ENCODE measurements at regions not wholly inside any gene's neighbourhood (a gene's known extent, or its start where the extent isn't known, plus 50 kb on each side); places are given as distances from the start of the nearest gene placed in this dataset.

DNA sequence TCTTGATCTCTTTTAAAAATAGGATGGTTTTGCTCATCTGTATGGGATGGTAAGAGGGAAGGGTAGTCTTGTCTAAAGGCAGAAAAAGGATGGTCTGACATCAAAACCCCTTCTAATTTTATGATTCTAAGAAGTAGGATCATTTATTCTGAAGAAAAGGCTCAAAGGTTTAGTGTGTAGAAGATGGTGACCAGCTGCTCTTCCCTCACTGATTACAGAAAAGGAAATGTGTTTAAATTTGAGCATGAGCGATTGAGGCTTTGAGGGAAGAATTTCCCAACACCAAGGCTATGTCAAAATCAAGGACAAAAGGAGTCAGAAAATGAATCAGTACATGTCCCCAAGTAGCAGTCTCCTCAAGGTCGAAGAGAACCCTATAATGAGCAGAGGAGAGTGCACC, 909.8 kb downstream of the EFNB2 start:
- no peaks in the 10 kb centered on the region for H3K4me1 Mint-ChIP-seq
- POLR2A ChIA-PET = no interaction called here
- ATAC-seq (ENCODE audit: low read depth) (no peak), DNase-seq (no peak)
- no peaks in the 10 kb centered on the region for H3K36me3 Mint-ChIP-seq
- H3K27ac Mint-ChIP-seq = no peak overlapping the region
- H3K27me3 Mint-ChIP-seq = no peaks in the 10 kb centered on the region
- no peaks in the 10 kb centered on the region for H3K9me3 Mint-ChIP-seq
- no peak overlapping the region for H3K4me3 Mint-ChIP-seq

DNA sequence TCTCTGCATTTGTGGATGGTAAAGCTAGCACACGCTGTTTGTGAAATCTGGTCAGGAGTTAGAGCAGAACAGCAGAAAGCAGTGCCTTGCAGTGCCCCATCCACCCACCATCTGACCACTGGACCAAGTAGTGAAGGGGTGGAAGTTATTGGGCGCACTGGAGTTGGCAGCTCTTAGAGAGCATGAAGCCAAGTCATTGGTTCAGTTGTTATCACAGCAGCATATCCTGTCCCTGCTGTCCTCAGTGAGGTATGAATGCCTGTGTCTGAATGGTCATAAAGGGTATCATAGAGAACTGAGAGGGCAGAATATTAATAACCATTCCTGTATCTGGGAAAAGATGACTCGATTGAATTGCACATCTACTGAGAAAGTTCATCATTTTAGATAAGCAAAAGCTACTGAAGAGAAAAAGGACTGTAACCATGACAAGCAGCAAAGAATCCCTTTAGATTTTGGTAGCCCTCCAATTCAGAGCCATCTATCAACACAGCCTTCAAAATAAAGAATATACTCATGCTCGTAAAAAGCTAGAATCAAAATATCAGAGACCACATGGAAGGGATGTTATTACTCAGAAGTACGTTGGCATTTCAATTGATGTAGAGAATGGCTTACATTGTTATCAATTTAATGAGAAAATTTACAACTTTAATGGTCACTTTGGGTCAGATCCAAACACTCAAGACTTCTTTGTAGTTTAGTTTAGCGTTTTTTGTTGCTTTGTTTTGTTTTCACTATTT, 919.0 kb downstream of the EFNB2 start:
- Mint-ChIP-seq H3K36me3 (no peaks in the 10 kb centered on the region), H3K27ac (no peak overlapping the region), H3K27me3 (no peaks in the 10 kb centered on the region), H3K9me3 (no peaks in the 10 kb centered on the region), H3K4me1 (no peaks in the 10 kb centered on the region), H3K4me3 (no peak overlapping the region)
- ATAC-seq (ENCODE audit: low read depth) (no peak), DNase-seq (no peak)
- POLR2A ChIA-PET = no interaction called here

DNA sequence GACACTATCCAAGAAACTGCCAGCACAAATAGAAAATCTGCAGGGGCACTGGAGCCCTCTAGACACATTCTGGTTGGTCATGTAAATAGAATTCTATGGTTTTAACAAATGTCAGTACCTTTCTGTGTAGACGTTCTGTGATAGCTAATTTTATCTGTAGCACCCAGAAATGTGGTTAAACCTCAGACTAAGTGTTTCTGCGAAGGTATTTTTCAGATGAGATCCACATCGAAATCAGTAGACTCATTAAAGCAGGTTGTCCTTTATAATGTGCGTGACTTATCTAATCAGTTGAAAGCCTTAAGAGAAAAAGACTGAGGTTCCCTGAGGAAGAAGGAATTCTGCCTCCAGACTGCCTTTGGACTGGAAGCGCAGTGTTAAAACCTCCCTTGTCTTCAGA, 922.9 kb downstream of the EFNB2 start:
- Mint-ChIP-seq H3K27ac (no peak overlapping the region), H3K9me3 (no peaks in the 10 kb centered on the region), H3K4me1 (no peaks in the 10 kb centered on the region), H3K36me3 (no peaks in the 10 kb centered on the region), H3K27me3 (peaks cover 2% of the 10 kb centered on the region), H3K4me3 (no peak overlapping the region)
- POLR2A ChIA-PET = no interaction called here
- ATAC-seq (ENCODE audit: low read depth) (no peak), DNase-seq (no peak)

DNA sequence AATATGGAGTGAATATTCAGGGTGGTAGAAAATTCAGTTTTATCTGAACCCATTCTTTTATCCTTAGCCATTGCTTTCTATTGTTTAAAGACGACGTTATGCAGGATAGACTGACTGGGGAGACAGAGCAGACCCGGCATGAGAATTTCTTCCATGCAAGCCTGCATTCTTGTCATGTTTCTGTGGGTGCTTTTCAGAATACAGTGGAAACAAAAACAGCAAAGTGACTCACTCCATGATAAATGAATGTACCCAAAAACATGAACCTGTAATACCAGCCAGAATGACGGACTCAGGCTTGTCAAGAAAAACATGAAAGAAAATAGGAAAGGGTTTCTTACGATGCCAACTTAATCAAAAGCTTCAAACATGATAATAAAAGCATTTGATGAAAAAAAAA, 924.0 kb downstream of the EFNB2 start:
- no peak for DNase-seq
- Mint-ChIP-seq H3K4me3 (no peak overlapping the region), H3K9me3 (no peaks in the 10 kb centered on the region), H3K27ac (no peak overlapping the region), H3K36me3 (no peaks in the 10 kb centered on the region), H3K4me1 (no peaks in the 10 kb centered on the region), H3K27me3 (peaks cover 2% of the 10 kb centered on the region)
- POLR2A ChIA-PET = no interaction called here
- no peak for ATAC-seq (ENCODE audit: low read depth)

DNA sequence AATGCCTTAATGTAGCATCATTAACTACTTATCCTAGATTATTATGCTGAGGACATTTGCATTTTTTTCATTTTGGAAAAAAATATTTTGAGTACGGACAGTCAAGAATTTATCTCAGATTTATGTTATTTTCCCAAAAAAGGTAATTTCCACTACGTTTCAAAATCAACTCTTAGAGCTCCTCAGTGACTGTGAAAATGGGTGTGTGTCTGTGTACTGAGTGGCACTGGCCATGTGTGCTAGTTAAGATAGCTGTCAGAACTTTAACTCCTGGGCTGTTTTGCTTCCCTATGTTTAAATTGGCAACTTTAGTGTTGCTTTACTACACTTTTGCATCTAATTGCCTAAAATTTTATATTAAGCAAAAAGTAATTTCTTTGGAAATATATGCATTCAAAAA, 927.4 kb downstream of the EFNB2 start:
- H3K4me3 Mint-ChIP-seq = no peak overlapping the region

DNA sequence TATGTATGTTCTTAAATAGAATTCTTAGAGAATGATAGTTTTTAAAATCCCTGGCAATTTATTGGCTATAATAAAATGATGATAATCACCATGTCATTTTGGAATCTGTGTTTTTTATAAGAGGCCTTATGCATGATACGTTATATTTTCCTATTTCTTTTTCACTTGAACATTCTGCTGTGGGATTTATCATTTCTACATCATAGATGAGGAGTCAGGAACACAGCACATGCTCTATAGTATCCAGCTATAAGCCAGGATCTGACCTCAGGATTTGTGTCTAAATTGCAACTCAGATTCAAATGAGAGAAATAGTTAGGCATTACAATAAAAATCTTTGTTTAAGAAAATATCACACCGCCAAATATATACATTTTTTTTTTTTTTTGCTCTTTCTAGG, 928.0 kb downstream of the EFNB2 start:
- Mint-ChIP-seq H3K4me1 (no peaks in the 10 kb centered on the region), H3K27me3 (peaks cover 2% of the 10 kb centered on the region), H3K27ac (no peak overlapping the region), H3K36me3 (no peaks in the 10 kb centered on the region), H3K9me3 (no peaks in the 10 kb centered on the region), H3K4me3 (no peak overlapping the region)
- POLR2A ChIA-PET = no interaction called here
- DNase-seq (no peak), ATAC-seq (ENCODE audit: low read depth) (no peak)

More for the DNA sequence above, 927.4 kb downstream of the EFNB2 start:
- ATAC-seq (ENCODE audit: low read depth) (no peak), DNase-seq (no peak)
- no peaks in the 10 kb centered on the region for H3K4me1 Mint-ChIP-seq
- peaks cover 2% of the 10 kb centered on the region for H3K27me3 Mint-ChIP-seq
- no peaks in the 10 kb centered on the region for H3K36me3 Mint-ChIP-seq
- no peaks in the 10 kb centered on the region for H3K9me3 Mint-ChIP-seq
- no peak overlapping the region for H3K27ac Mint-ChIP-seq
- POLR2A ChIA-PET = no interaction called here

DNA sequence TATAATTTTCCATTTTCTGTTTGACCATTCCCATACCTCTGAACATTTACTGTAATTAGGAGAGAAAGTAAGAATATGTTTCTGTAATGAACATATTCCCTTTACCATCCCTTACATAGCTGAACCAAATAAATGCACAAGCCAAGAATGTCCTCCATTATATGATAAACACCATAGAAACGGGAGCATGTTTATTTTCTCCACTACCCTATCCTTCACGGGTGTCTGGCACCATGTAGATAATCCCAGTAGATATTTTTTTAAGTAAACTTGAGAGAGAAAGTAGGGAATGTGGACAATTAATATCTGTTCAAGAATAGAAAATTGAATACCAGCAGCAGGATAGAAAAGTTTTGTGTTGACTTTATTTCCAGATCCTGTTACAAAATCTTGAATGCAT, 928.4 kb downstream of the EFNB2 start:
- ATAC-seq (ENCODE audit: low read depth) = no peak
- Mint-ChIP-seq H3K36me3 (no peaks in the 10 kb centered on the region), H3K4me3 (no peak overlapping the region), H3K27me3 (peaks cover 2% of the 10 kb centered on the region), H3K9me3 (no peaks in the 10 kb centered on the region), H3K27ac (no peak overlapping the region), H3K4me1 (no peaks in the 10 kb centered on the region)
- POLR2A ChIA-PET = no interaction called here
- DNase-seq = no peak

DNA sequence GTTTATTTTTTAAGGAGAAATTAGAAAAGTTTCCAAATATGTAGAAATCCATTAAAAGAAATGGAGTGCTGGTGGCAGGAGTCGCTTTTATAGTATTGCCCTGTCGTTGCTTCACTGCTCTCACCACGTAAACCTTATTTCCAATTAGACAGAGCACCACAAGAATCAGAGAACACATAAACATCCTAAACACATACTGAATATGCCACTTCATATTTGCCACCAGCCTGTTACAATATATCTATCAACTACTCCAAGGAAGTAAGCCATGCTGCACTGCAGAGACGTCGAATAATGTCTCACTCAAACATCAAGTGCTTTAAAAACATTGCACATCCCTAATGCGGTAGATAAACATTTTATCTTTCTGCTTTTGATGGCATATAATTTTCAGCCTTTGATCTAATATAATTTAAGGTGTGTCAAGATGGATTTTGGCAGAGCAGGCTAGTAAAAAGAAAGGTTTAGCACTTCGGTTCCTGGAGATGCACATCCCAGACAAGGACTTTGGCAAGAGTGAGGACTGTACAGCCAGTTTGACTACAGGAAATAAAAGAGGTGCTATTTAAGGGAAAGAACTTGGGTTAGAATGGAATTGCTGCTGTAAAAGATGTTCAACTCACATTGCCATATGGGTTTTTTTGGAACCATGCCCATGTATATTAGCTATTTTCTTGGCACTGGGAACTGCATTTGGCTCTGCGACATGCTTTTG, 932.3 kb downstream of the EFNB2 start:
- Mint-ChIP-seq H3K27ac (no peak overlapping the region), H3K4me3 (no peak overlapping the region), H3K27me3 (peaks cover 2% of the 10 kb centered on the region), H3K36me3 (no peaks in the 10 kb centered on the region), H3K9me3 (no peaks in the 10 kb centered on the region), H3K4me1 (no peaks in the 10 kb centered on the region)
- POLR2A ChIA-PET = no interaction called here
- no peak for DNase-seq
- no peak for ATAC-seq (ENCODE audit: low read depth)

DNA sequence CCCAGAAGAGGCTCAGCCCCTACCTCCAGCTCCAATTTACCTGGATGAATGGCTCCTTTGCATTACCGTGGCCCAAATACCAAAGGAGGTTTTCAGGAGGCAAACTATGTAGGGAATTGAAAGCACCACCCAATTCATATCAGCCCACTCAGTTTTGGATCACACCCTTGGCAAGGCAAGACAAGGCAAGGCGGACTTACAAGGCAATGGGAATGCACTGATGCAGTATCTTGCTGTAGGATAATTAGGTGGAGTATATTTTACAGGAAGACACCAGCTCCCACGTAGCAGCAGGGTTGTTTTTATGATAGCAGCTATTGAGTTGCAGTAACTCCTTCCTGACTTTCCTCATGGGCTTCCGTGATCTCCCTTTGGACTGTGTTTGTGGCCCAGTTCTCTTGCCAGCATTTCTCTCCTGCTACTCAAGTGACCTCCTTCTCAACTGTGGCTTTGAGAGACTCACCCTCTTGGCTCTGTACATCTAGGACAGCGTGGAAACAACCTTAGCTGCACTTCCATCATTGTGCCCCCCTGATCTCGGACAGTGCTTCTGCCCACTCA, 935.9 kb downstream of the EFNB2 start:
- POLR2A ChIA-PET = no interaction called here

DNA sequence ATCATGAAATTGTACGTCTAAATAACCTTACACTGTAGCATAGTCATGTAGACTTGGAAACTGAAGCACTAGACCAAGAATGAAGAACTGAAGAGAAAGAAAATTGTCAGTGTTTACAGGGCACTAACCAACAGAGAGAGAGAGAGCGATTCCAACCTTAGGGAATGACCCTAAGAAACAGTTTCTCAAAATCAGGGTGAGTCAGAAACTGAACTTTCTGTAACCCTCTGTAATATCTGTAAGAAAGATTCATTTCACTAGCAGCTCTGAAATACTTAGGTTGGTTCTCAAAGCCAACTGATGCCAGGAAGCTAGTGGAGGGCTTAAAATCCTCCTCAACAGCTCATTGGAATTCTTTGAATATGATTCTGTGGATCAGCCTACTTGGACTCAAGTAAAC, 936.9 kb downstream of the EFNB2 start:
- Mint-ChIP-seq H3K4me3 (no peak overlapping the region), H3K36me3 (no peaks in the 10 kb centered on the region), H3K27me3 (no peaks in the 10 kb centered on the region), H3K9me3 (no peaks in the 10 kb centered on the region), H3K4me1 (no peaks in the 10 kb centered on the region), H3K27ac (no peak overlapping the region)
- no peak for DNase-seq
- POLR2A ChIA-PET = no interaction called here
- ATAC-seq (ENCODE audit: low read depth) = no peak

More for the DNA sequence above, 935.9 kb downstream of the EFNB2 start:
- no peak for DNase-seq
- H3K4me1 Mint-ChIP-seq = no peaks in the 10 kb centered on the region
- H3K27me3 Mint-ChIP-seq = no peaks in the 10 kb centered on the region
- H3K4me3 Mint-ChIP-seq = no peak overlapping the region
- no peaks in the 10 kb centered on the region for H3K36me3 Mint-ChIP-seq
- no peaks in the 10 kb centered on the region for H3K9me3 Mint-ChIP-seq
- H3K27ac Mint-ChIP-seq = no peak overlapping the region
- no peak for ATAC-seq (ENCODE audit: low read depth)

DNA sequence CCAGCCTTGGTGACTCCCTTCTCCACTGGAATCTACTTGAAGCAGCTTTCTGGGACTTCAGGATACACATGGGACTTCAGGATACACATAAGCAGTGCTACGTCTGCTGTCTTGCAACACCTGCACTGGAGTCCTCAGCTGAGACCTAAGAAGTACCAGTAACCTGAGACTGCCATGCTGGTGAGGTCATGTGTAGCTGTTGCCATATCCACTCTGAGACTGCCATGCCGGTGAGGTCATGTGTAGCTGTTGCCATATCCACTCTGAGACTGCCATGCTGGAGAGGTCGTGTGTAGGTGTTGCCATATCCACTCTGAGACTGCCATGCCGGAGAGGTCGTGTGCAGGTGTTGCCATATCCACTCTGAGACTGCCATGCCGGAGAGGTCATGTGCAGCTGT, 937.9 kb downstream of the EFNB2 start:
- POLR2A ChIA-PET = no interaction called here
- Mint-ChIP-seq H3K4me3 (no peak overlapping the region), H3K27ac (no peak overlapping the region), H3K9me3 (no peaks in the 10 kb centered on the region), H3K4me1 (no peaks in the 10 kb centered on the region), H3K36me3 (no peaks in the 10 kb centered on the region), H3K27me3 (no peaks in the 10 kb centered on the region)
- ATAC-seq (ENCODE audit: low read depth) (no peak), DNase-seq (no peak)

DNA sequence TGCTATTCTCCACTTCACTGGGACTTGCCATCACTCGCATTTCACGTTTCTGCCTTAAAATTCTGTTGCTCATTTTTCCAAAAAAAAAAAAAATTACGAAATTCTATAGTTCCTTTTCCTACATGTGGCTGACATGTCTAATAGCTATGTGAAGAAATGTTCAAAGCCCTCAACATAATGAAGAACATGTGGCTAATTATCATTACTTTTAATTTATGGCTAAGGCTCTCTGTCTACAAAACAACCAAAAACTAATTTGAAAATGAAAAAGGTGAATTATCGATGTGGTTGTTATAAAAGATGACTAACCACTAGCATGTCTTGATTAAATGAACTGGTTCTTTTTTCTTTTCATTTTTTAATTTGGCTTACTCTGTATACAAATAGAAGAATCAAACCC, 940.0 kb downstream of the EFNB2 start:
- H3K9me3 Mint-ChIP-seq = no peaks in the 10 kb centered on the region
- H3K27ac Mint-ChIP-seq = no peak overlapping the region
- no peak for DNase-seq
- H3K27me3 Mint-ChIP-seq = no peaks in the 10 kb centered on the region
- no peak overlapping the region for H3K4me3 Mint-ChIP-seq
- POLR2A ChIA-PET = no interaction called here
- no peak for ATAC-seq (ENCODE audit: low read depth)
- no peaks in the 10 kb centered on the region for H3K4me1 Mint-ChIP-seq
- no peaks in the 10 kb centered on the region for H3K36me3 Mint-ChIP-seq

DNA sequence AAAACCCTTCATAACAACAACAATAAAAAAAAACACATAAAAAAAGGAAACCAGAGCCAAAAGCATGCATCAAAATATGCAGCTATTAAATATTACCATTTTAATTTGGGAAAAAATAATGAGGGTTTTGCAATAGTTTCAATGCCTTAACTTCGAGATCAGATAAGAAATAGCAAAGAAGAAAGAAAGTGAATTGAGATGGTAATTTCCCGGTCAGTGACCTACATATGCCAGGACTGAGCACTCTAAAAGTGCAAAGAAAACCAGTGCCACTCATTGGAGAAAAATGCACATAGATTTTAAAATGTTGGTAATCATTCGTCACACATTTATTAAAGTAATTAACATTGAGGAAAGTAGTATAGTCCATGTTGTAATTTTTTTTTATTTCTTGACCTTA, 944.2 kb downstream of the EFNB2 start:
- peaks cover 2% of the 10 kb centered on the region for H3K9me3 Mint-ChIP-seq
- H3K27me3 Mint-ChIP-seq = no peaks in the 10 kb centered on the region
- POLR2A ChIA-PET = no interaction called here
- DNase-seq (no peak), ATAC-seq (ENCODE audit: low read depth) (no peak)
- no peak overlapping the region for H3K4me3 Mint-ChIP-seq
- H3K4me1 Mint-ChIP-seq = no peaks in the 10 kb centered on the region
- H3K36me3 Mint-ChIP-seq = no peaks in the 10 kb centered on the region
- H3K27ac Mint-ChIP-seq = no peak overlapping the region

DNA sequence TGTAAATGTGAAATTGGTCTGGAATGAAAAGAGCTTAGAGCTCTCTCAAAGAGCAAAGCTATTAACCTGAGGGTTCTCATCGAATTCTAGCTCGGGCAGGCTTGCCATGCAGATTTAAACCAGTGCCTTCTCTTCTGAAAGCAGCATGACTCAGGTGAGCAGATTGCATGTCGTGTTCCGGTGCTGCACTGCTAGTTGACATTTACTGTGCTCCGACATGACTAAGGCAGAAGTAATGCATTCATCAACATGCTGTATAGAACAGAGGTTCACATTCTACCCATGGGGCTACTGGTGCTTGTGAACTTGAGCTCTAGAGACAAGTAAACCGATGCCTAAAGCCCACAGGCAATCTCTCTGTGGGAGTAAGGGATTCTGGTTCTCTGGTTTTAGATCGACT, 947.7 kb downstream of the EFNB2 start:
- ATAC-seq (ENCODE audit: low read depth) (no peak), DNase-seq (no peak)
- H3K9me3 Mint-ChIP-seq = peaks cover 2% of the 10 kb centered on the region
- H3K27ac Mint-ChIP-seq = no peak overlapping the region
- H3K4me1 Mint-ChIP-seq = no peaks in the 10 kb centered on the region
- POLR2A ChIA-PET = no interaction called here
- H3K27me3 Mint-ChIP-seq = no peaks in the 10 kb centered on the region
- H3K36me3 Mint-ChIP-seq = no peaks in the 10 kb centered on the region
- no peak overlapping the region for H3K4me3 Mint-ChIP-seq
